NT2/D1 (cell line): ENCODE measurements at regions not wholly inside any gene's neighbourhood (a gene's known extent, or its start where the extent isn't known, plus 50 kb on each side); places are given as distances from the start of the nearest gene placed in this dataset.

Source experiments
- DNase-seq: peaks from one replicate; pipeline ENCODE4 v3.0.0-alpha.2; 2011; ENCODE audit warnings: low read depth, low spot score
- H3K27me3 ChIP-seq: 2 replicates; pipeline ENCODE4 v1.6.0; 2011; ENCODE audit warnings: mild to moderate bottlenecking; ENCODE audit not compliant: insufficient read length, insufficient read depth
- H3K36me3 ChIP-seq: 2 replicates; pipeline ENCODE4 v1.6.1; 2011; ENCODE audit warnings: mild to moderate bottlenecking, low read length, mixed read lengths; ENCODE audit not compliant: insufficient read depth, insufficient read length
- H3K4me1 ChIP-seq: 2 replicates; pipeline ENCODE4 v1.5.1; 2011; ENCODE audit not compliant: insufficient read depth, insufficient read length
- H3K4me3 ChIP-seq: 2 replicates; pipeline ENCODE4 v1.5.1; 2011; ENCODE audit warnings: low read depth; ENCODE audit not compliant: insufficient read length
- H3K9ac ChIP-seq: 2 replicates; pipeline ENCODE4 v1.6.0; 2011; ENCODE audit warnings: low read depth; ENCODE audit not compliant: insufficient read length
- H3K9me3 ChIP-seq: 2 replicates; pipeline ENCODE4 v1.5.1; 2011; ENCODE audit warnings: mild to moderate bottlenecking, low read length; ENCODE audit not compliant: insufficient read depth
- SUZ12 ChIP-seq: IDR thresholded peaks from 2 replicates; pipeline ENCODE4 v1.6.1; 2011; ENCODE audit not compliant: insufficient read length, insufficient read depth; ENCODE audit errors: extremely low read depth
- YY1 ChIP-seq: IDR thresholded peaks from 2 replicates; pipeline ENCODE4 v1.6.1; 2011; ENCODE audit not compliant: insufficient read length, insufficient read depth
- ZNF274 ChIP-seq: IDR thresholded peaks from 2 replicates; pipeline ENCODE4 v1.6.1; 2011; ENCODE audit warnings: mild to moderate bottlenecking, low read depth, low read length

GRCh38 chr5:29982457-29982856, 1211.0 kb upstream of the CDH6 start:
- TF ChIP-seq ZNF274 (no peak), YY1 (no peak), SUZ12 (no peak)
- Histone ChIP-seq H3K4me1 (no peaks in the 10 kb centered on the region), H3K4me3 (no peak overlapping the region), H3K9me3 (no peaks in the 10 kb centered on the region), H3K36me3 (no peaks in the 10 kb centered on the region), H3K27me3 (no peaks in the 10 kb centered on the region), H3K9ac (no peak overlapping the region)
- DNase-seq = no peak

- Histone ChIP-seq H3K9me3 (no peaks in the 10 kb centered on the region), H3K9ac (no peak overlapping the region), H3K27me3 (no peaks in the 10 kb centered on the region), H3K4me3 (no peak overlapping the region), H3K4me1 (no peaks in the 10 kb centered on the region), H3K36me3 (no peaks in the 10 kb centered on the region)
- TF ChIP-seq SUZ12 = no peak
- no peak for TF ChIP-seq YY1
- no peak for TF ChIP-seq ZNF274
- no peak for DNase-seq
Measured at GRCh38 chr5:29972597-29972996, 1220.9 kb upstream of the CDH6 start.

- TF ChIP-seq YY1 = no peak
- TF ChIP-seq ZNF274 = no peak
- TF ChIP-seq SUZ12 = no peak
- no peak overlapping the region for H3K4me3 ChIP-seq
- no peaks in the 10 kb centered on the region for H3K9me3 ChIP-seq
- H3K4me1 ChIP-seq = no peaks in the 10 kb centered on the region
- no peak overlapping the region for H3K9ac ChIP-seq
- DNase-seq = no peak
- no peaks in the 10 kb centered on the region for H3K27me3 ChIP-seq
- H3K36me3 ChIP-seq = no peaks in the 10 kb centered on the region
Measured at GRCh38 chr5:29963956-29964355, 1229.5 kb upstream of the CDH6 start.

- no peak for DNase-seq
- no peak for TF ChIP-seq SUZ12
- no peak for TF ChIP-seq ZNF274
- TF ChIP-seq YY1 = no peak
- Histone ChIP-seq H3K4me1 (no peaks in the 10 kb centered on the region), H3K27me3 (no peaks in the 10 kb centered on the region), H3K4me3 (no peak overlapping the region), H3K36me3 (no peaks in the 10 kb centered on the region), H3K9ac (no peak overlapping the region), H3K9me3 (no peaks in the 10 kb centered on the region)
Measured at GRCh38 chr5:29960323-29960722, 1233.2 kb upstream of the CDH6 start.

GRCh38 chr5:29950416-29951145, 1242.9 kb upstream of the CDH6 start:
- no peak for DNase-seq
- TF ChIP-seq YY1 (no peak), SUZ12 (no peak), ZNF274 (no peak)

GRCh38 chr5:29949301-29949872, 1244.1 kb upstream of the CDH6 start:
- TF ChIP-seq SUZ12 (no peak), YY1 (no peak)
- Histone ChIP-seq H3K9me3 (no peaks in the 10 kb centered on the region), H3K4me1 (no peaks in the 10 kb centered on the region), H3K27me3 (no peaks in the 10 kb centered on the region), H3K9ac (no peak overlapping the region), H3K36me3 (no peaks in the 10 kb centered on the region), H3K4me3 (no peak overlapping the region)
- no peak for DNase-seq

More at GRCh38 chr5:29950416-29951145, 1242.9 kb upstream of the CDH6 start:
- Histone ChIP-seq H3K36me3 (no peaks in the 10 kb centered on the region), H3K9ac (no peak overlapping the region), H3K4me1 (no peaks in the 10 kb centered on the region), H3K27me3 (no peaks in the 10 kb centered on the region), H3K9me3 (no peaks in the 10 kb centered on the region), H3K4me3 (no peak overlapping the region)

GRCh38 chr5:29944327-29944726, 1249.2 kb upstream of the CDH6 start:
- Histone ChIP-seq H3K4me3 (no peak overlapping the region), H3K36me3 (no peaks in the 10 kb centered on the region), H3K9me3 (no peaks in the 10 kb centered on the region), H3K4me1 (no peaks in the 10 kb centered on the region), H3K9ac (no peak overlapping the region), H3K27me3 (no peaks in the 10 kb centered on the region)
- TF ChIP-seq SUZ12 (no peak), ZNF274 (no peak)
- DNase-seq = no peak

GRCh38 chr5:29942089-29942488, 1251.4 kb upstream of the CDH6 start:
- no peak for TF ChIP-seq ZNF274
- TF ChIP-seq YY1 = no peak
- no peak for TF ChIP-seq SUZ12
- no peaks in the 10 kb centered on the region for H3K4me1 ChIP-seq

More at GRCh38 chr5:29942089-29942488, 1251.4 kb upstream of the CDH6 start:
- Histone ChIP-seq H3K27me3 (no peaks in the 10 kb centered on the region), H3K4me3 (no peak overlapping the region), H3K9me3 (no peaks in the 10 kb centered on the region), H3K36me3 (no peaks in the 10 kb centered on the region), H3K9ac (no peak overlapping the region)
- DNase-seq = no peak
